ENCODE measurements at regions not wholly inside any gene's neighbourhood (a gene's known extent, or its start where the extent isn't known, plus 50 kb on each side); places are given as distances from the start of the nearest gene placed in this dataset.

GRCh38 chrX:113391875-113392274, 551.2 kb upstream of the AMOT start:
- TF ChIP-seq, protein P1, sequence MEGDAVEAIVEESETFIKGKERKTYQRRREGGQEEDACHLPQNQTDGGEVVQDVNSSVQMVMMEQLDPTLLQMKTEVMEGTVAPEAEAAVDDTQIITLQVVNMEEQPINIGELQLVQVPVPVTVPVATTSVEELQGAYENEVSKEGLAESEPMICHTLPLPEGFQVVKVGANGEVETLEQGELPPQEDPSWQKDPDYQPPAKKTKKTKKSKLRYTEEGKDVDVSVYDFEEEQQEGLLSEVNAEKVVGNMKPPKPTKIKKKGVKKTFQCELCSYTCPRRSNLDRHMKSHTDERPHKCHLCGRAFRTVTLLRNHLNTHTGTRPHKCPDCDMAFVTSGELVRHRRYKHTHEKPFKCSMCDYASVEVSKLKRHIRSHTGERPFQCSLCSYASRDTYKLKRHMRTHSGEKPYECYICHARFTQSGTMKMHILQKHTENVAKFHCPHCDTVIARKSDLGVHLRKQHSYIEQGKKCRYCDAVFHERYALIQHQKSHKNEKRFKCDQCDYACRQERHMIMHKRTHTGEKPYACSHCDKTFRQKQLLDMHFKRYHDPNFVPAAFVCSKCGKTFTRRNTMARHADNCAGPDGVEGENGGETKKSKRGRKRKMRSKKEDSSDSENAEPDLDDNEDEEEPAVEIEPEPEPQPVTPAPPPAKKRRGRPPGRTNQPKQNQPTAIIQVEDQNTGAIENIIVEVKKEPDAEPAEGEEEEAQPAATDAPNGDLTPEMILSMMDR (conservative IDR thresholded peaks at IDR 0.05; ENCODE audit: low read length) = no peak
- no peak for TF ChIP-seq EZH2phosphoT487 (IDR thresholded peaks at IDR 0.05; ENCODE audit: borderline replicate concordance)
